Right cardiac atrium (tissue), 5 donors: ENCODE measurements at regions not wholly inside any gene's neighbourhood (a gene's known extent, or its start where the extent isn't known, plus 50 kb on each side); places are given as distances from the start of the nearest gene placed in this dataset.

ENCODE experiments used
- ATAC-seq, 2 donors: fragments of 200-7000 bp; cut with Tn5 transposase; one replicate each; pipeline versions ENCODE4 v1.8.0 to v1.9.1; 2020; ENCODE audit warnings: moderate library complexity in 2 of 2, mild to moderate bottlenecking in 1 of 2
- DNase-seq, 3 donors: peaks; one replicate each; pipeline ENCODE4 v3.0.0-alpha.2; 2020
- H3K27ac ChIP-seq: one replicate; pipeline ENCODE4 v1.5.1; 2013; ENCODE audit warnings: mild to moderate bottlenecking, low read length, control low read depth, moderate library complexity
- H3K27me3 ChIP-seq: one replicate; pipeline ENCODE4 v1.6.1; 2013; ENCODE audit not compliant: control insufficient read depth, insufficient read depth
- H3K4me1 ChIP-seq: one replicate; pipeline ENCODE4 v1.6.1; 2013; ENCODE audit warnings: low read length; ENCODE audit not compliant: control insufficient read depth, insufficient read depth
- H3K4me3 ChIP-seq: one replicate; pipeline ENCODE4 v1.5.1; 2013; ENCODE audit warnings: low read length, control low read depth
- H3K9me3 ChIP-seq: one replicate; pipeline ENCODE4 v1.6.1; 2013; ENCODE audit warnings: low read length; ENCODE audit not compliant: control insufficient read depth
- WGBS: extraction: QIAGEN DNeasy Blood & Tissue Kit; methylation state at CpG from one replicate; pipeline ENCODE4 v1.1.7; 2013; 5-methylcytosine and 5-hydroxymethylcytosine counted together
- intact Hi-C, 4 donors: fragments of 100-400 bp; cut with DNase I; formaldehyde crosslinking; loops; one replicate each; pipeline versions ENCODE4 v1.11.0 to v1.14.0; 2022 to 2023
- donor health status: healthy with polysubstance abuse.
- donor health status: DM: no; HTN: yes; CAD: no.
- donor health status: DM: no; HTN: no; CAD: no.
- donor health status: DM: no; HTN: yes; CAD: no; lungs with severe emphysema.
- donor health status: DM: yes; HTN: yes; CAD: no.

DNA sequence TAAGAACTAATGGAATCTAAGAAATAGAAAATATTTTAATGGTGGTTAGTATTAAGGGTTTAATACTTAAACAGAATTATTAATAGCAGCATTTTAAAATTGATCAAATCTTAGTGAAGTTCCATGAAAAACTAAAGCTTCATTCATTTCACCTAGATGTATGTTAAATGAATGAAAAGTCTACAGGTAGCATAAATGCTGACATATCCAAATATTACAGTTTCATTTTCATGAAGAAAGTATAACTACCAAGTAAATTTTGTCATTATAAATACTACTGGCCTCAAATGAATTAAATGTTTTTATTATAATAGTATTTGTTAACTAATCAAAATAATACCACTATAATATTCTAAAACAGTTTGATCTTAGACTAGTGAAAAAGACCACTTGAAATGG lies 403.3 kb downstream of the LIG4 start:
- Histone ChIP-seq H3K4me3 (no peak overlapping the region), H3K27ac (no peak overlapping the region), H3K9me3 (no peaks in the 10 kb centered on the region), H3K4me1 (no peaks in the 10 kb centered on the region), H3K27me3 (no peaks in the 10 kb centered on the region)
- no peak for DNase-seq
- ATAC-seq = no peak
- intact Hi-C loops = no loop called here

DNA sequence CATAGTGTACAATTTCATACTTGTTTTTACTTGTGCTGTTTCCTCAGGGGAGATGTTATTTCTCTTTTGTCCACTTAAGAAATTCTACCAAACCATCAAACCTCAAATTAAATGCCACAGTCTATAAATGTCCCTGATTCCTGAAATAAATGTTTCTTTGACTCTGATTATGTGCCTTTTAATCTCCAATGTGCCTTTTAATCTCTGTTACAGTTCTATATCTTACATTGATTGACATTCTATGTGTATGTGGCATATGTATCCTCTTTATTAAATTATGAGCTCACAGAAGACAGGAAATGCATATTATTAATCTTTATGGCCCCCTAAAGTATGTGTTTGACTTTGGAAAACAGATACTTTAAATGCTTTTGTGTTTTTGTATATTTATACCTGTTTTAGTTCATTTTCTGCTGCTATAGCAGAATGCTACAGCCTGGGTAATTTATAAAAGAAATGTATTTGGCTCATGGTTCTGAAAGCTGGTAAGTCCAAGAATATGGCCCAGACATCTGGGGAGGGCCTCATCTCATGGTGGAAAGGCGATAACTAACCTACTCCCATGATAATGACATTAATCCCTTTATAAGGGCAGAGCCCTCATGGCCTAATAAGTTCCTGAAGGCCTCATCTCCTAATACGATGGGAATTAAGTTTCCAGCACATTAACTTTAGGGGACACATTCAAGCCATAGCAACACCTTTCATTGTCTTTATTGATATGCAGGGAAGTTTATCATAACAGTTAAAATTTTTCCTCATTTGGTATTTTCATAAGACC lies 403.9 kb downstream of the LIG4 start:
- Histone ChIP-seq H3K4me1 (no peaks in the 10 kb centered on the region), H3K27me3 (no peaks in the 10 kb centered on the region), H3K4me3 (no peak overlapping the region), H3K27ac (no peak overlapping the region), H3K9me3 (no peaks in the 10 kb centered on the region)
- WGBS = 87% methylated on average over 2 of the region's 2 CpGs
- no peak for DNase-seq
- no peak for ATAC-seq
- intact Hi-C loops = no loop called here

GRCh38 chr13:107809125-107809524 lies 406.2 kb downstream of the LIG4 start:
- no peak for ATAC-seq
- Histone ChIP-seq H3K4me3 (no peak overlapping the region), H3K27ac (no peak overlapping the region), H3K9me3 (no peaks in the 10 kb centered on the region), H3K27me3 (no peaks in the 10 kb centered on the region), H3K4me1 (no peaks in the 10 kb centered on the region)
- WGBS = 85% methylated on average over 3 of the region's 3 CpGs
- intact Hi-C loops = no loop called here
- DNase-seq = no peak

DNA sequence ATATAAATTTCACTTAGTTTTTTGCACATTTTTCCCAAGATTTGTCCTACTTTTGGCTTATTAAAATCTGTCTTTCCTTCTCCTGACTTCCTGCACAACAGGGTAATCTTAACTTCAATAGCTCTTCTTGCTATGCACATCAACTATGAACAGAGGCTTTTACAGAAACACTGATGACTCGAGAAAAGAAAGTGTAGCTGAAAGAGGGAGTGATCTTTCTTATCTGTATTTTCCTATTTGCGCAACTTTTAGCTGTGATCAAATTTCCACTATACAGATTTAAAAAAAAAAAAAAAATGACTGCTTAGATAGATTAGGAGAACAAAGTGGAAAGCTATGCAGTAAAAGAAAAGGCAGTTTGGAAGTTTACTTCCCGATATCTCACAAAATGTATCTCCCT lies 406.9 kb downstream of the LIG4 start:
- DNase-seq (no peak), ATAC-seq (no peak)
- Histone ChIP-seq H3K4me1 (no peaks in the 10 kb centered on the region), H3K27ac (no peak overlapping the region), H3K27me3 (no peaks in the 10 kb centered on the region), H3K4me3 (no peak overlapping the region), H3K9me3 (no peaks in the 10 kb centered on the region)
- 70% methylated on average over 3 of the region's 3 CpGs for WGBS
- intact Hi-C loops = no loop called here

DNA sequence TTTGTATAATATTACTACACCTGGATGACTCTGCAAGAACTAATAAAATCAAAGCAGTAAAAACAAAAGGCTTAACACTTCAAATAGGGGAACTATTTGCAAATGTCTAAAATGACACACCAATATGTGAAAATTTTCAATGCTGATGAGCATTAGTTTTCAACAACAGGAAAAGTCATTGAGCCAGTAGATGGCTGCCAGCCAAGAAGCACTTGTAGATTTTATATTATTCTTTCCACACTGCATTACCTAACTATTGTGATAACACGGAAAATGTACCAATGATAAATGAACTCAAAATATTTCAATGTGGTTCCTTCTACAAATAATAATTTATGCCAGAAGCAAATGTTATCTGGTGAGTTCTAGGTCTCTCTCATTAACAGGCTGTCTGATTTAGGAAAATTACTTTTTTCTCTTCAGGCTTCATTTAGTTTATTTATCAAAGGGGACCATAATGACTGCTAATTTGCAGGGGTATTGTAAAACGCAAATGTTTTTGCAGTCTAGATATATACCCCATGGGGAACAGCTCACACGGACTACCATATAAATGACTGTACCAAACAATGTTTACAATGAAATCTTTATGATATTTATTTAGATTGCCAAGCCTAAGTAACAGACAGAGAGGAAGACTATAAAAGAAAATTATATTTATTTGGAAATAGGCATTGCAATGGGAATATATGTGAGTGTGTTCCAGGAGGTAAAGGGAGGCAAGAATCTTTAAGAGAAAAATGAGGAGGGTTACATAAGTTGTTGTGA lies 407.8 kb downstream of the LIG4 start:
- H3K4me1 ChIP-seq = no peaks in the 10 kb centered on the region
- no peaks in the 10 kb centered on the region for H3K27me3 ChIP-seq
- ATAC-seq (no peak), DNase-seq (peak in 1 of 3 donors; percentile 35)
- H3K27ac ChIP-seq = no peak overlapping the region
- intact Hi-C loops = no loop called here
- 39% methylated on average over 3 of the region's 3 CpGs for WGBS
- no peaks in the 10 kb centered on the region for H3K9me3 ChIP-seq
- no peak overlapping the region for H3K4me3 ChIP-seq

GRCh38 chr13:107806726-107807125 lies 408.6 kb downstream of the LIG4 start:
- H3K9me3 ChIP-seq = no peaks in the 10 kb centered on the region

GRCh38 chr13:107803822-107804495 lies 411.4 kb downstream of the LIG4 start:
- Histone ChIP-seq H3K27ac (no peak overlapping the region), H3K9me3 (no peaks in the 10 kb centered on the region), H3K27me3 (no peaks in the 10 kb centered on the region), H3K4me1 (no peaks in the 10 kb centered on the region), H3K4me3 (no peak overlapping the region)
- DNase-seq = no peak
- intact Hi-C loops = no loop called here
- ATAC-seq = no peak
- WGBS = 85% methylated on average over 7 of the region's 7 CpGs

More at GRCh38 chr13:107806726-107807125, 408.6 kb downstream of the LIG4 start:
- Histone ChIP-seq H3K4me3 (no peak overlapping the region), H3K27me3 (no peaks in the 10 kb centered on the region), H3K27ac (no peak overlapping the region), H3K4me1 (no peaks in the 10 kb centered on the region)
- no peak for DNase-seq
- 85% methylated on average over 2 of the region's 2 CpGs for WGBS
- intact Hi-C loops = no loop called here
- no peak for ATAC-seq

DNA sequence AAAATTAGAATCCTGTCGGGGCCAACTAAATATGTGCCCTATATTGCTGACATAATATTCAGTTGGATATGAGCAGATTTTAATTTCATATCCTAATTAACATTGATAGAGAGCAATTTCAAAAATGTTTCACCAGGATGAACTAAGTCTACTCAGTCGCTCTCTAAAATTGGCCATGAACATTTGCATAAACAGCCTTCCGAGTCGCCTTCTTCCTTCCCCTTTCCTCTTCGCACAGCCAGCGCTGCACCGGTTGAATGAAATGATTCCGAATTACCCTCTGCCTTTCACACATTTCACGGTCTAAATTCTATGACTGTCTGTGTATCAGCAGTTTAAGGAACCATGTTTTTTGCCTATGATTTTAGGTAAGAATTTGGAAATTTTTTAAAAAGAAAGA lies 413.7 kb downstream of the LIG4 start:
- 88% methylated on average over 9 of the region's 9 CpGs for WGBS
- H3K4me3 ChIP-seq = no peak overlapping the region
- no peak for ATAC-seq
- DNase-seq = no peak
- H3K4me1 ChIP-seq = no peaks in the 10 kb centered on the region
- no peaks in the 10 kb centered on the region for H3K27me3 ChIP-seq
- no peak overlapping the region for H3K27ac ChIP-seq
- intact Hi-C loops = no loop called here
- no peaks in the 10 kb centered on the region for H3K9me3 ChIP-seq

DNA sequence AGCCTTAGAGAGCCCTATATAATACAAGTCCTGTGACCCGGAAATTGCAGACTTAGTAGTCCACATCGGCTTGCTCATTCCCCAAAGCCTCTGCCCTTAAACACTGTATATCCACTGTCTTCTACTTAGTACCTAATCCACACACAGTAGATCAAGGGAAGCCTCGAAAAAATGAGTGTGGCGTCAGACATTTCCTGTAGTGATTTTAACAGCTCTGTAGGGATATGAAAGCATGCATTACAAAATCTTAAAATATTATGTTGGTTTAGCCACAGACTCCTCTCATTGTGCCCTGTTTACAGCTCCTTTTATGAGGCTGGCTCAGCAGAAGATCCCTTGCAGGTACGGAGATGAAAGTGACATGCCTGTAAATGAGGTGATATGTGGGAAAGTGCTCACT lies 416.3 kb downstream of the LIG4 start:
- no peaks in the 10 kb centered on the region for H3K9me3 ChIP-seq
- H3K4me1 ChIP-seq = no peaks in the 10 kb centered on the region
- H3K27me3 ChIP-seq = no peaks in the 10 kb centered on the region
- ATAC-seq (no peak), DNase-seq (no peak)
- 53% methylated on average over 5 of the region's 5 CpGs for WGBS
- no peak overlapping the region for H3K27ac ChIP-seq
- intact Hi-C loops = no loop called here
- H3K4me3 ChIP-seq = no peak overlapping the region

GRCh38 chr13:107790397-107790796 lies 424.9 kb downstream of the LIG4 start:
- no peaks in the 10 kb centered on the region for H3K4me1 ChIP-seq
- no peaks in the 10 kb centered on the region for H3K9me3 ChIP-seq
- no peak overlapping the region for H3K4me3 ChIP-seq
- intact Hi-C loops = no loop called here
- no peaks in the 10 kb centered on the region for H3K27me3 ChIP-seq
- H3K27ac ChIP-seq = no peak overlapping the region
- 95% methylated on average over 1 of the region's 1 CpG for WGBS
- ATAC-seq = no peak
- DNase-seq = no peak

GRCh38 chr13:107788464-107789165 lies 426.7 kb downstream of the LIG4 start:
- DNase-seq (no peak), ATAC-seq (no peak)
- no peaks in the 10 kb centered on the region for H3K4me1 ChIP-seq
- no peaks in the 10 kb centered on the region for H3K27me3 ChIP-seq
- no peak overlapping the region for H3K4me3 ChIP-seq
- WGBS = 78% methylated on average over 8 of the region's 8 CpGs
- H3K27ac ChIP-seq = no peak overlapping the region
- H3K9me3 ChIP-seq = no peaks in the 10 kb centered on the region
- intact Hi-C loops = no loop called here
